NCI-H510A (cell line): ENCODE measurements at regions not wholly inside any gene's neighbourhood (a gene's known extent, or its start where the extent isn't known, plus 50 kb on each side); places are given as distances from the start of the nearest gene placed in this dataset.
"Not testable (repeated sequence)": the region's sequence is repeated elsewhere in the genome, so short reads cannot be mapped to it uniquely, and the experiment has no call there.

ENCODE experiments used
- DNase-seq: peaks from one replicate; lab custom pipeline; 2025; lab: John Stamatoyannopoulos, UW

DNA sequence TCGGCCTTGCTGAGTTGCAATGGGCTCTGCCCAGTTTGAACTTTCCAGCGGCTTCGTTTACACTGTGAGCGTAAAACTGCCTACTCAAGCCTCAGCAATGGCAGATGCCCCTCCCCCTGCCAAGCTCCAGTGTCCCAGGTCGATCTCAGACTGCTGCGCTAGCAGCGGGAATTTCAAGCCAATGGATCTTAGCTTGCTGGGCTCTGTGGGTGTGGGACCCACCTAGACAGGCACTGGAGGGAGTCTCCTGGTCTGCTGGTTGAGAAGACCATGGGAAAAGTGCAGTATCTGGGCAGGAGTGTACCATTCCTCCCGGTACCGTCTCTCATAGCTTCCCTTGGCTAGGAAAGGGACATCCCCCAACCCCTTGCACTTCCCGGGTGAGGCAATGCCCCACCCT lies 88.2 kb downstream of the KLHL28 start:
- DNase-seq = peak; percentile 0

DNA sequence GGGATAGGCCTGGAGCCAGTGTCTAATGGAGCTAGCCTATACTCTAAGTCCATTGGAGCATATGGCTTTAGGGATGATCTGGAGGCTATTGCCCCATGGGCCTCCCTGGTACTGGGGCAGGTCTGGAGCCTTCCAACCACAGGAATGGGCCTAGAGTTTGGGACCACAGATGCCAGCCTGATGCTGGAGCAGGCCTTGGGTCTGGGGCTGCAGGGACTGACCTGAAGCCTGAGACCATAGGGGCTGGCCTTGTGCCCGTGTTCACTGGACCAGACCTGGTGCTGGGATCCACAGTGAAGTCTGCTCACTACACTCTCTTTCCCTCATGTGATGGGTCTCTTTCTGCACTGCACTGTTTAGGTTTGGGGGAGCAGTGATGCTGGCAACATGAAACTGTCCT lies 95.0 kb downstream of the KLHL28 start:
- no peak for DNase-seq

DNA sequence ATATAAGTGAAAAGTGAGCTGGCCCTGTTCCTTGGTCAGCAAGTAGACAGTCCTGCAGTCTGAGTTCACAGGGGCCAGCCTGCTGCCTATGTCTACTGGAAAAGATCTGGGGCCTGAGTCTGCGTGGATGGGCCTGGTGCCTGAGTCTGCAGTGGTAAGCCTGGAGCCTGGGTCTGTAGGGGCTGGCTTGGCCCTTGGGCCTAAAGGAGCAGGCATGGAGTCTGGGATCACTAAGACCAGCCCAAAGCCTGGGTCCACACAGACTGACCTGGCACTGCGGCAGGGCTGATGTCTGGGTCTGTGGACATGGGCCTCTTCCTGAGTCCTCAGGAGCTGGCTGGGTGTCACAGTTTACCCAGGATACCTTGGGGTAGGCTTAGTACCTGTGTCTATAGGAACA lies 95.4 kb downstream of the KLHL28 start:
- no peak for DNase-seq

DNA sequence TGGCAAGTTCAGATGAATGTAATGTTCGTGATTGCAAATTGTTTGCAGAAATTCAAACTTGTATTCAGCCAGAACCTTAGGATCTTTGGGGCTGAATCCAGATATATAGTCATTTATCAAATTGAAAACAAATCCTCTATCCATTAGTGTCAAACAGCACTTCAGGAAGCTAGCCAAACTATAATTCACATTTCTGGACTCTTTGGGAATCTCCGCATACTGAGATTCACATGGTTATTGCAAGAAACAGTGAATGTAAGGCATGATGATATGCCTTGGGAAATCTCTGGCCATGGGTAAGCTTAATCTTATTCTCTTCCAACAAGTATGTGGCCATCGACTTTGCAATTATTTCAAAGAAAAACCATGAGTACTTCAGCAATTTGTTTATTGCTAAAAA lies 98.5 kb downstream of the KLHL28 start:
- no peak for DNase-seq

DNA sequence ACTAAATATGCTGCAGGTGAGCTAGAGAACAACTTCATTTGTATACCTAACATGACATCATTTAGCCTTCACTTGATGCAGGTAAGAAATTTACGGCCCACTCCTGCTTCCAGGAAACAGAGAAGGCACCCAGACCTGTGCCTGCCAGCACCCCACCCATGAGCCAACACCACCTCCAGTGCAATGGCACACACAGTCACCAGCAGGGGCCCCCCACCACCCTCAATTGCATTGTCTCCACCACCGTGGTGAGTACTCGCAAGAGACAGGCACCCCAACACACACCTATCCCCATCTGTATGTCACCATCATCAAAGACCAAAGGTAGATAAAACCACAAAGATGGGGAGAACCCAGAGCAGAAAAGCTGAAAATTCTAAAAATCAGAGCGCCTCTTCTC lies 107.6 kb downstream of the KLHL28 start:
- no peak for DNase-seq

- no peak for DNase-seq
These were observed 114.0 kb downstream of the KLHL28 start for GRCh38 chr14:44847526-44848309.

DNA sequence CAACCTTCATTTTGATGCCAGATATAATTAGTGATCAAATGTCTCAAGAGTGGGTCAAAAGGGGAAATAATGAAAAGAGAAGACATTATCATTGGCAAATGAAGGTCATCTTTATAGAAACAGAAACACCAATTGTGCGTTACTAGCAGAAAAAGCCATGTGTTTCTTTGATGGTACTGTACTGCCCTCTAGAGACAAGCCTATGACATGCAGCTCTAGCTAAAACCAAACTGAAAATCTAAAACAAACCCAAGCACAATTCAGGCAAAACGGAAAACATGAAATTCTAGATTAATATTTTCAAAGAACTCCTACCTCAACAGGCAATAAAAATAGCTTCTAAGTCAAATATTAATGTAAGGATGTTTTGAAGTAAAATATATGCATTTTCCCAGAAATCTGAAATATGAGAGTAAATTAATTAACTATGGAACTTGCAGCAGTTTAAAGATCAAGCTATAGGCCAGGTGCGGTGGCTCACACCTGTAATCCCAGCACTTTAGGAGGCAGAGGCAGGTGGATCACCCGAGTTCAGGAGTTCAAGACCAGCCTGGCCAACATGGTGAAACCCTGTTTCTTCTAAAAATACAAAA lies 115.4 kb downstream of the KLHL28 start:
- DNase-seq = no peak

DNA sequence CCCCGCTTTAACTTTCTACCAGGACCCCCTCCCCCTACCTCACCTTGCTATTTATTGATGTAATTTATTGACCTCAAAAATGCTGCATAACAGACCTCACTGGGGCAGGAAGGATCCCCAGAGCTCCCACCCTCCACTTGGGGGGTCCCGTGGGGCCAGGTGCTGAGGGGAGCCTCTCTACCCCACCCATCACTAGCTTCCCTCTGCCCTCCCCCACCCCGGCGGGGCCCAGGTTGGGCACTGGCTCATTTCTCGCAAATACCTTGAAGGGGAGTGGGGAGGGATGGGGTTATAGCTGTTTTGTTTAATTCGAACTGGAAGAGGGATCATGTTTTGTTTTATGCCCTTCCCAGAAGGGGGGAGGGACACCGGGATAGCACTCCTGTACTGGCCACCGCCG lies 125.8 kb downstream of the KLHL28 start:
- DNase-seq = not testable (repeated sequence)

DNA sequence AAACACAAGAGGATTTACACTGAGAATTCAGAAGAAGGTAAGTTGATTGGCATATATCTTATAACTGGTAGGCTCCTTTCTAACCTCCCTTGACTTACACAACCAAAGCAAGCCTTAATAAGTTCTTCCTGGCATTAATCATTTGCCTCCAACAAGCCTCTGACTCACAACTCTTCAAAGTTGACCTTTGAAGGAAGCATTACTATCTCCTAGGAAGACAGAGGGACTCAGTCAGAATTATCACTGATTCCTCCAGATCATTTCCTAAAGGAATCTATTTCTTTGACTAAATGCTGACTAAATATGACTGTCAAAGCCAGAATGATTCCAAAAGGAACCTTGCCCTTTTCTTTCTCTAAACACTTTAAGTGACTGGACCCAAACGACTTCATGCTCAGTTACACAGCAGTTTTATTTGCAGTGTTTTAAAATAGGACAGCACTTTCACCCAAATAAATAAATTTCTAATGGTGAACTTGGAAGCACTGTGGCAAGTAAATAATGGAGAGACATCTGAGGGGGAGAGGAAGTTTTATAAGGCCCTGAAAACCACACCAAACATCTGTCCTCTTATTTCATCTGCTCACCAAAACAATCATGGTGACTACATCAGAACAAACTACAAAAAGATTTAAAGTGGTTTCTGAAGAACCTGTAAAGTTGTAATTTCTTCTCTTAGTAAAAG lies 128.2 kb downstream of the KLHL28 start:
- no peak for DNase-seq

DNA sequence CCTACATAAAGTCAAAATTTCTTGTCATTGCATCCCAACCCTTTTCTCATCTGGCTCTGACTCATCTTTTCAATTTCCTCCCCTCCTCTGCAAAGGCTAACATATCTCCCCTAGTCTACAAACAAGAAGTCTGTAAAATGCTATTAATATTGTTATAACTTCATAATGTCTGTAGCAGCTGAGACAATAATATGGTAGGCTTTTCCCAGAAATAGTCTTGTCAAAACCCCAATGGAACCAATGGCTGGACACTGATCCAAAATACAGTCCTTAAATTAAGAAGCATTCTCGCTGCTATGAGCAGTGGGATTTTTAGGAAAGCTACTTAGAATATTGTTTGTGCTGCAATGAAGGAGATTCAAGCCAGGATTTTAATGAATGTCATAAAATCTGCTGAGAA lies 131.4 kb downstream of the KLHL28 start:
- no peak for DNase-seq

- no peak for DNase-seq
These were observed 132.7 kb downstream of the KLHL28 start for GRCh38 chr14:44829021-44829420.

DNA sequence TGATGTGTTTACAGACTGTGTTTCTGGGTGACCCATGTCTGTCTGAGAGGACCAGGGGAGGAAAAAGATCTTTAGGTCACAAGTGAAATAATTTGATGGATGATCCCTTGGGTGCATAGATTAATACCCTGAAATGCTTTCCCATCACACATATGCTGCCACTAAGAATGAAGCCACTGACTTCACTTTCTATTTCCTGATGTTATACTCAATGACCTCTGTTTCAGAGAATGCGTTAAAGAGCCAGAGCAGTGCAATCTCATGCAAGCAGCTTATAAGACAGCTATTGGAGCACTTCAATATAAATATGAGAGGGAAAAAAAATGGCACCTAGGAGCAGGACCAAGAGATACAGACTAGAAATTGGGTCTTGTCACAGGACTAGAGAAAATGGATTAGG lies 133.7 kb downstream of the KLHL28 start:
- DNase-seq = no peak

GRCh38 chr14:44820230-44820964 lies 141.3 kb downstream of the KLHL28 start:
- DNase-seq = no peak

GRCh38 chr14:44814196-44814595 lies 147.6 kb downstream of the KLHL28 start:
- DNase-seq = no peak

DNA sequence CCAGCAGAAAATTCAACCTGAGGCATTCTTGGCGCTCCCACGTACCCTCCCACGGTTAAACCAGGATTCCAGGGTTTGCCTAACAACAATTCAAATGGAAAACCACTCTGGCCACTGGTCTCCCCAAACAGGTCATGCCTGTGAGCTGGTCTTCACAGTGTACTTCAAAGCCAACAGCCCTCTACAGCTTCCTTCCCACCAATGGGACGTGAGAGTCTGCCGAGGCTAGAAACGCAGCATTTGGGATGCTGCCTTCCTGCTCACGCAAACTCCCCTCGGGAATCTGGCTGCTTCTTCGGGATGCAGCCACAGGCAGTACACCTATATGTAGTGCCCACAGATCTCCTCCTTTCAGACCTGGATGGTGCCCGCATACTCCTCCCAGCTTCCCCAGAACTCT lies 149.1 kb downstream of the KLHL28 start:
- no peak for DNase-seq

GRCh38 chr14:44804391-44804790 lies 157.4 kb downstream of the KLHL28 start:
- DNase-seq = no peak

- peak; percentile 18 for DNase-seq
These were observed 158.4 kb downstream of the KLHL28 start for GRCh38 chr14:44803239-44803905.

- no peak for DNase-seq
These were observed 163.1 kb downstream of the KLHL28 start for GRCh38 chr14:44798386-44799242.

GRCh38 chr14:44795725-44796124 lies 166.0 kb downstream of the KLHL28 start:
- no peak for DNase-seq

- DNase-seq = no peak
These were observed 170.0 kb downstream of the KLHL28 start for GRCh38 chr14:44791730-44792129.

DNA sequence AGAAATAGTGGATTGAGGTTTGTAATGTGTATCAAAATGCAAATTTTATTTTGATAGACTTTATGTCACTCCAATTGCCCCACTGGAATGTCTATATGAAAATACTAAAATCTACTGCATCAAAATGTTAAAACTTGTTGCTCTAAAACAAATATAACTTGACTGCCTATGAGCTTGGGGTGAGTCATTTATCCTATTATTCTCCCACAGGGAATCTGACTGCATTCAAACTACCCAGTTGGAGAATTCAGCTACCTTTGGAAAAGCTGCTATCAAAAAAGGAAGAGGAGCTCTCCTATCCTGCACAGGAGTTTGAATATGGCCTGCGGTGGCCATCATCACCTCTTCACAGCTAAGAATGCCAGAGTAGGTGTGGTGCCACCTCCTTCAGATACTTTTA lies 173.1 kb downstream of the KLHL28 start:
- no peak for DNase-seq
